GM06990 (cell line): ENCODE measurements at regions not wholly inside any gene's neighbourhood (a gene's known extent, or its start where the extent isn't known, plus 50 kb on each side); places are given as distances from the start of the nearest gene placed in this dataset.

Experiments
- DNase-seq: peaks from one replicate; pipeline ENCODE4 v3.0.0-alpha.2; 2011; ENCODE audit not compliant: insufficient read length; ENCODE audit errors: extremely low read depth
- H3K27me3 ChIP-seq: replicated peaks from 2 replicates; pipeline ENCODE4 v1.6.0; 2011; ENCODE audit warnings: low read length; ENCODE audit not compliant: control insufficient read depth, insufficient read depth
- H3K36me3 ChIP-seq: 2 replicates; pipeline ENCODE4 v1.5.1; 2011; ENCODE audit warnings: low read length; ENCODE audit not compliant: control insufficient read depth, insufficient read depth
- H3K4me3 ChIP-seq: replicated peaks from 2 replicates; pipeline ENCODE4 v1.5.1; 2011; ENCODE audit warnings: low read depth, mild to moderate bottlenecking, control low read depth, low read length
- TF ChIP-seq, protein P1 (sequence below): IDR thresholded peaks from 2 replicates; pipeline ENCODE4 v1.5.1; 2011; ENCODE audit warnings: low read length, control low read depth, mild to moderate bottlenecking, inconsistent platforms; ENCODE audit not compliant: insufficient read depth, poor library complexity, severe bottlenecking

DNA sequence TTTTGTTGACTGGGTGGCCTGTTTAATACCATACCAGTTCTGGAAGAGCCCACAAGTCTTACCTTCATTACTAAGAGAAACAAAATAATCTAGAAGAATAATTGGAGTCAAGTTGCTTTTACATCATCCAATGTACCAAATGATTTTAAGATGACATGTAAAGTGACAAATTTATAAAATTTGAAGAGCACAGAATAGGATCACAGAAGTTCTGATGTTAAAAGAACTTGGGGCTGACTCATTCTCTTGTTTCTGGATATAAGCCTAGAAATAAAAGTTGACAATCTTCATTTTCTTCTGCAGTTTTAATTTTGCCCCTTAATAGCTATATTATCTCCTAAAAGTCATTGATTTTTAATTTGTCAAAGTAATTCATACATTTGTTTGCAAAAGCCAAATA lies 317.5 kb upstream of the MARCKS start:
- Histone ChIP-seq H3K36me3 (no peaks in the 10 kb centered on the region), H3K27me3 (no peaks in the 10 kb centered on the region), H3K4me3 (no peak overlapping the region)
- DNase-seq: no peak
- TF ChIP-seq, protein P1, sequence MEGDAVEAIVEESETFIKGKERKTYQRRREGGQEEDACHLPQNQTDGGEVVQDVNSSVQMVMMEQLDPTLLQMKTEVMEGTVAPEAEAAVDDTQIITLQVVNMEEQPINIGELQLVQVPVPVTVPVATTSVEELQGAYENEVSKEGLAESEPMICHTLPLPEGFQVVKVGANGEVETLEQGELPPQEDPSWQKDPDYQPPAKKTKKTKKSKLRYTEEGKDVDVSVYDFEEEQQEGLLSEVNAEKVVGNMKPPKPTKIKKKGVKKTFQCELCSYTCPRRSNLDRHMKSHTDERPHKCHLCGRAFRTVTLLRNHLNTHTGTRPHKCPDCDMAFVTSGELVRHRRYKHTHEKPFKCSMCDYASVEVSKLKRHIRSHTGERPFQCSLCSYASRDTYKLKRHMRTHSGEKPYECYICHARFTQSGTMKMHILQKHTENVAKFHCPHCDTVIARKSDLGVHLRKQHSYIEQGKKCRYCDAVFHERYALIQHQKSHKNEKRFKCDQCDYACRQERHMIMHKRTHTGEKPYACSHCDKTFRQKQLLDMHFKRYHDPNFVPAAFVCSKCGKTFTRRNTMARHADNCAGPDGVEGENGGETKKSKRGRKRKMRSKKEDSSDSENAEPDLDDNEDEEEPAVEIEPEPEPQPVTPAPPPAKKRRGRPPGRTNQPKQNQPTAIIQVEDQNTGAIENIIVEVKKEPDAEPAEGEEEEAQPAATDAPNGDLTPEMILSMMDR: no peak

DNA sequence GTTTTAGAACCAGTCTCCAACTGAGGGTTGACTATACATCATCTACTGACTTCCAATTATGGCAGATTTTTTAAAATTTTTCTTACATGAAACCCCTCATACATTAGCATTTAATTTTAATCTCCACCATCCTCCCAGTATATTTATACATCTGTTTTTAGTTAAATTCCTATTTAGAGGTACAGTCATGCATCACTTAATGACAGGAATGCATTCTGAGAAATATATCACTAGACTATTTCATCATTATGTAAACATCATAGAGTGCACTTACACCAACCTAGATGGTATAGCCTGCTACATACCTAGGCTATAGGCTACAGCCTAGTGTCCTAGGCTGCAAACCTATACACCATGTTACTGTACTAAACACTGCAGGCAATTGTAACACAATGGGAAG lies 316.7 kb upstream of the MARCKS start:
- TF ChIP-seq, protein P1: no peak
- no peak for DNase-seq
- no peak overlapping the region for H3K4me3 ChIP-seq

DNA sequence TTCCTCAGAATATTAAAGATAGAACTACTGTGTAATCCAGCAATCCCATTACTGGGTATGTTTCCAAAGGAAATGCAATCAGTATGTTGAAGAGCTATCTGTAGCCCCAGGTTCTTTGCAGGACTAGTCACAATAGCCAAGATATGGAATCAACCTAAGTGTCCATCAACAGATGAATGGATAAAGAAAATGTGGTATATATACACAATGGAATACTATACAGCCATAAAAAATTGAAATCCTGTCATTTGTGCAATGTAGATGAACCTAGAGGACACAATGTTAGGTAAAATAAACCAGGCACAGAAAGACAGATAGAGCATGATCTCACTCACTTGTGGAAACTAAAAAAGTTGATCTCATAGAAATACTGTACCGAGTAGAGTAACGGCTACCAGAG lies 306.0 kb upstream of the MARCKS start:
- TF ChIP-seq, protein P1: no peak

More for the DNA sequence above, 316.7 kb upstream of the MARCKS start:
- Histone ChIP-seq H3K36me3 (no peaks in the 10 kb centered on the region), H3K27me3 (no peaks in the 10 kb centered on the region)

DNA sequence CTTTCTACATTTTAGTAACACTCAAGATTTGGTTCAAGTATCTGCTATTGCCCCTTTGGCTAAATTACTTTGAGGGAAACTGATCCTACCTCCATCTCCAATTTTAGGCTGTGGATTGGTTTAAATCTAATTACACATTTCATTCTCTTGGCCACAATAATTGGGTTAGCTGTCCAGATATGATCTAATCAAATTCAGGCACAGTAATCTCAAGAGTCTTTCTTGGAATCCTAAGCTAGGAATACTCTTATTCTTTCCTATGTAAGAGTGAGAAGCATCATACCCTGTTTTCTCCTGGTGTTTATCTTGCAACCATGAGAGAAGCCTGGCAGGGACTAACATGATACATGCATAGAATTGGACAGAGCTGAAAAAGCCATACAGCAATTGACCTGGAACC lies 300.4 kb upstream of the MARCKS start:
- no peak overlapping the region for H3K4me3 ChIP-seq
- TF ChIP-seq, protein P1: no peak
- no peaks in the 10 kb centered on the region for H3K36me3 ChIP-seq

More for the DNA sequence above, 306.0 kb upstream of the MARCKS start:
- Histone ChIP-seq H3K27me3 (no peaks in the 10 kb centered on the region), H3K36me3 (no peaks in the 10 kb centered on the region), H3K4me3 (no peak overlapping the region)
- DNase-seq: no peak

GRCh38 chr6:113558431-113558830 lies 298.7 kb upstream of the MARCKS start:
- Histone ChIP-seq H3K36me3 (no peaks in the 10 kb centered on the region), H3K4me3 (no peak overlapping the region), H3K27me3 (no peaks in the 10 kb centered on the region)
- no peak for DNase-seq
- TF ChIP-seq, protein P1: no peak

More for the DNA sequence above, 300.4 kb upstream of the MARCKS start:
- no peaks in the 10 kb centered on the region for H3K27me3 ChIP-seq
- no peak for DNase-seq

- no peak for DNase-seq
- no peaks in the 10 kb centered on the region for H3K36me3 ChIP-seq
- H3K4me3 ChIP-seq: no peak overlapping the region
- TF ChIP-seq, protein P1: no peak
- H3K27me3 ChIP-seq: no peaks in the 10 kb centered on the region
Observed at GRCh38 chr6:113558966-113559365, 298.2 kb upstream of the MARCKS start.
